ENCODE measurements at regions not wholly inside any gene's neighbourhood (a gene's known extent, or its start where the extent isn't known, plus 50 kb on each side); places are given as distances from the start of the nearest gene placed in this dataset.
A peak's percentile ranks its signal among the peaks of the same experiment; 100 is the strongest.

- DNase-seq, result no peak
Observed at GRCh38 chr4:136342666-136343065, 1189.6 kb downstream of the PCDH18 start.

DNA sequence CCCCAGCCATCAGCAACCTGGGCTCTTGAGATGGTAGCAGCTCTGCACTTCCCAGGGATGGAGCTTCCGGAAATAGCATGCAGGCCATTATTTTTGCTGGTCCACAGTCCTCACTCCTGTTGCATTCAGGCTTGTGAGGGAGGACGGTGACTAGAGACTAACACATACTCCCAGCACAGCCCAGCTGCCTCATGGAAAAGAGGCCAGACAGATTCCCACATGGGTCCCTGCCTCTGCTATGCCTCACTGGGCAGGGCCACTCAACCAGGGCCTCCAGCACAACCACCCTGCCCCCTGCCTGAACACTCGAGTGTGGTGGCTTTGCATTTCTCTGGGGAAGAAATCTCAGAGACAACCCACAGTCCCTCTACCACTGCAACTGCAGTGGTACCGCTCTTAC, 1195.1 kb downstream of the PCDH18 start:
- no peak for DNase-seq

DNA sequence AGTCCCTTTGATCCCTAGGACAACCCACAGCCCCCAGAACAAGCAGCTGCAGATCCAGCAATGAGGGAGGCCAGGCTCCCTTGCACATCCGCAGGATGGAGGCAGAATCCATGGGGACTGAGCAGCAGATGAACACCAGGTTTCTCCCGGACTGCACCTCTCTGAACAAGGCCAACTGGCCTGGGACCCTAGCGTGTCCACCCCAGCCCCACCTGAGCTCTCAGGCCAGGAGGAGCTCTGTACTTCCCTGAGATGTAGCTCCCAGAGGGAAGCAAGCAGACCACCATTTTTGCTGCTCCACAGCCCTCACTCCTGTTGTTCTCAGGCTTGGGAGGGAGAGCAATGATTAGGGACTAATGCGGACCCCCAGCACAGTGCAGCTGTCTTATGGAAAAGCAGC, 1195.8 kb downstream of the PCDH18 start:
- no peak for DNase-seq

DNA sequence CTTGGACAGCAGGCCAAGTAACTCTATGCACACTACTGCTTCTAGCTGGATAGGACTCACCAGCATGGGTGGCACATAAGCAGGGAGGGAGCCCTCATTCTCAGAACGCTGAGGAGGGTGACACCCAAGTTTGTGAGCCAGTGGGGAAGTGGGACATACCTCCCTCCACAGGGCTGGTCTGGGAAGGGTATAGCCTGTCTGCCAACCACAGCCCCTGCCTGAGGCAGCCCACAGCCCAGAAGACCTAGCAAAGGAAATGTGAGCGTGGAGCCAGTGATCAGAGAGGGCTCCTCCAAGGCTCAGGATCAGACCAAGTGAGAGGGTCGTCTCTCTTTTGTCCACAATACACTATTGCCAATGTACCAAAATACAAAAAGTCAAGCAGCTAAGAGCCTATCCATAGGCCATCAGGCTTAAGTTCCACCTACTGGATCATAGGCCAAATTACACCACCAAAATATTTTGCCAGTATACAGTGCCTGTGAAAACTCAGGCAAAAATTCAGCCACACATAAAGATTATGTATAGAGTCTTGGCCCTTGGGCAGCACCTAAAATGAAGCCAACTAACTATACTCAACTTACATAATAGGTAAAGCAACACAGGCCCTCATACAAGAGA, 1203.1 kb downstream of the PCDH18 start:
- no peak for DNase-seq

DNA sequence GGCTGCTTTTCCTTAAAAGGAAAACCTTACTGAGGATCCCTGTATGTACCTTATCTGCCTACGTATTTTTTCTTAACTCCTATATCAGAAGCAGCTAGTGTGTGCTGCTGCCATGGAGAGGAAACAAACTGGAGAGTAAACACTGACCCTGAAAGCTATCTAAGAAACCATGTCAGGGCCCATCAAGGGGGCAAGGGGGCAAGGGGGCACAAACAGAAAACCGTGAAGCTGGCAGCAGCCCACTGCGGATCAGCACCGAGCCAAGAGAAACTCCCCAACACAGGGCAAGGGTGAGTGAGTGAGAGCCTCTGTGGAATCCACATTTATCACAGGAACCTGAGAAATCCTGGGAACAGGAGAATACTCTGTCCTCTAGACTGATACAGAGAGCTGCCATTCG, 1204.2 kb downstream of the PCDH18 start:
- DNase-seq, result no peak

DNA sequence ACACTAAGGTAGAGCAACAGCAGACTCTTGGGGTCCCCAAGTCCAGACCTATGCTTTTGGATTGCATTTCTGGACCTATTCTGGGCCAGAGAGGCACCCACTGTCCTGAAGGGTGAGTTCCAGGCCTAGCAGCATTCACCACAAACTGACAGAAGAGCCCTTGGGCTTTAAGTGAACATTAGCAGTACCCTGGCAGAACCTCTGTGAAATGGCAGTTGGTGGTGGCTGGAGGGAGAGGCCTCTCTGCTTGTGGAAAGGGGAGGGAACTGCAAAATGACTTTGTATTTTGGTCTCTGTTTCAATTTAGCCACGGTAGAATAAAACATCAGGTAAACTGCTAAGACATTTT, 1211.9 kb downstream of the PCDH18 start:
- no peak for DNase-seq

DNA sequence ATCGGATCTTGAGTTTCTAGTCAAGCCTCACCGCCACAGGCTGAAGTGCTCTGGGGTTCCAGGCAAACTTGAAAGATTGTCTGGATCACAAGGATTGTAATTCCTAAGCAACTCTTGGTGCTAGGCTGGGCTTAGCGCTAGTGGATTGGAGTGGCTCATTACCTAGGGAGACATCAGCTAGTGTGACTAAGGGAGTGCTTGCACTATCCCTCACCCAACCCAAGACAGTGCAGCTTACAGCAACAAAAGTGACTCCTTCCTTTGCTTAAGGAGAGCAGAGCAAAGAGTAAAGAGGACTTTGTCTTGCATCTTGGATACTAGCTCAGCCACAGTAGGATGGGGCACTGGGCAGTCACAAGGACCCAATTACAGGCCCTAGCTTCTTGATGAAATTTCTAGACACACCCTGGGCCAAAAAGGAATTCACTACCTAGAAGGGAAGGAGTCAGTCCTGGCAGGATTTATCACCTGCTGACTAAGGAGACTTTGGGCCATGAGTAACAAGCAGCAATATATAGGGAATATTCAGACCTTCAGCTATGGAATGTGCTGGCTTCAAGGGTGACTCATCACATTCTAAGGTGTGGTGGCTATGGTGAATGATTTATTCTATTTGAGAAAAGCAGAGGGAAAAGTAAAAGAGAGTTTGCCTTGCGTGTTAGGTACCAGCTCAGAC, 1212.4 kb downstream of the PCDH18 start:
- DNase-seq, result no peak

DNA sequence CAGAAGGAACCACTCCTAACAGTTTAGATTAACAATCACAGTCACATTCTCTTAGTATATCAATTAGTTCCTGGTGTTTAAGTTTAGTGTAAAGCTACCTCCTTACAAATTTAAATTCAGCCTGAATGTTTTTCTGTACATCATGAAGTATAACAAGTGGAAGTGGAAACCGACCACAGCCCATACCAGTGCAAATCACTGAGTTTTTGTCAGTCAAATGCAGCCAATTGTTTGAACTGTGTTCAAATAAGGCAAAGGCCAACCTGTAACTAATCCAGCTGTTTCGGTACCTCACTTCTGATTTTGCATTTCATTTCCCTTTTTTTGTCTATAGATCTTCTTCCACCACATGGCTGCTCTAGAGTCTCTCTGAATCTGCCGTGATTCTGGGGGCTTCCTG, 1215.3 kb downstream of the PCDH18 start:
- DNase-seq, result no peak

GRCh38 chr4:136314686-136315085, 1217.6 kb downstream of the PCDH18 start:
- DNase-seq, result no peak

GRCh38 chr4:136311774-136312173, 1220.5 kb downstream of the PCDH18 start:
- no peak for DNase-seq

GRCh38 chr4:136307765-136308164, 1224.5 kb downstream of the PCDH18 start:
- no peak for DNase-seq

DNA sequence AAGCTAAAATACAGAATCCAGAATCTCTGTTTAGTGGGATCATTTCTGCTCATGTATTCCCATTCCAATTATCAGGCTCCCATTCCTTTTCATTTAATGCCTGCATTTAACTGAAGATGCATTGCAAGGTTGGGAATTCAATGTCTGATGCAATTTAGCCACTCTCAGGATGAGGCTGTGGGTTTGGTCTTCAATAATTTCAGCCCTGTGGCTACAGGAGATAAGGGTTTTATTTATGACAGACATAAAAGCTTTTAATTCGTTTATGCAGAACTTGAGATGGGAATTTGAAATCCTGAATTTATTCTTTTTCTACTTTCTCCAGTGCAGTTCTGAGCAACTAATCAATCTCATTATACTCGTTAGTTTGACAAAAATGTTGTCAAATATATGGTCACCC, 1225.9 kb downstream of the PCDH18 start:
- DNase-seq, result no peak

- no peak for DNase-seq
Observed at GRCh38 chr4:136302566-136302965, 1229.7 kb downstream of the PCDH18 start.

- DNase-seq, result no peak
Observed at GRCh38 chr4:136301749-136302495, 1230.4 kb downstream of the PCDH18 start.

GRCh38 chr4:136283977-136284376, 1248.3 kb downstream of the PCDH18 start:
- no peak for DNase-seq

GRCh38 chr4:136281889-136282288, 1250.4 kb downstream of the PCDH18 start:
- DNase-seq, result no peak

GRCh38 chr4:136281307-136281706, 1251.0 kb downstream of the PCDH18 start:
- DNase-seq, result no peak

GRCh38 chr4:136277741-136278140, 1254.6 kb downstream of the PCDH18 start:
- DNase-seq, result peak; percentile 63

- DNase-seq, result peak; percentile 60
Observed at GRCh38 chr4:136246876-136247275, 1285.4 kb downstream of the PCDH18 start.

- DNase-seq, result no peak
Observed at GRCh38 chr4:136241221-136241986, 1290.9 kb downstream of the PCDH18 start.

DNA sequence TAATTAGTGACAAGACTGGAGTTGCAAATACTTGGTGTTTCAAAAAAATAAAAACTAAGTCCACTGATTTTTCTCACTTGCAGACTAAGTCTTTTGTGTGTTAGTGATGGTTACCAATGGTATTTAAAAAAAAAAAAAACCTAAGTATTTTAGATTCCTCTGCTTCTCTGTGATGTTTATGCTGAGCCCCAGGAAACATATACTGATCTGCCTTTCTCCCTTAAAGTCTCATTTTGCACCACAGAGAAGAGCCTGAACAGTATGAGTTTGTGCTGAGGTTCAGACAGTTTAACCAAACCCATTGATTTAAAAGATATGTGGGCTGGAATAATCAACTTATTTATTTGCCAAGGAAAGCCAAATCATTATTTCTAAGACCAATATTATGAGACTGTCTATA, 1305.0 kb downstream of the PCDH18 start:
- DNase-seq, result no peak

GRCh38 chr4:136219592-136220125, 1312.6 kb downstream of the PCDH18 start:
- DNase-seq, result no peak

DNA sequence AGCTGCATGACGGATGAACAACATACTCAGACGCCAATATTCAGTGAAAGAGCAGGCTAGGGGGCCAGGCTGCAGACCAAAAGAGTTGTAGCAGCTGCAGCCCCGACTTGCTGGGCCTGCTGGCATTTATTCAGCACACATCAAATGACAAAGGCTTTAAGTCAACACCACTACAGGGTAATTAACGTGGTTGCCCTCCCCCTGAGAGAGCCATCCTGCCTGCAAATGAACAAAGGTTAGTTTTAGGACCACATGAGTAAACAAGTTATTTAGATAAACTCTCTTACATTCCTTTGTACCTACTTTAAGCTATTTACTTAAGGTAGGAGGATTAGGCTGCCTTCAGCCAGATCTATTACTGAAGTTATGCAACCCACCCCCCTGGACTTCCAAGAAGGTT, 1329.1 kb downstream of the PCDH18 start:
- no peak for DNase-seq

Data from NCI-H2171 treated with DMSO at 0.1 percent for 48 hours (cell line).